PFSK-1 (cell line): ENCODE measurements at regions not wholly inside any gene's neighbourhood (a gene's known extent, or its start where the extent isn't known, plus 50 kb on each side); places are given as distances from the start of the nearest gene placed in this dataset.

Experiments used
- FOXP2 ChIP-seq: optimal IDR thresholded peaks from 2 replicates; pipeline ENCODE3; 2011; ENCODE audit warnings: borderline replicate concordance, control low read depth, inconsistent platforms; ENCODE audit not compliant: insufficient read depth; ENCODE audit errors: extremely low read length, extremely low read depth
- POLR2AphosphoS5 ChIP-seq: IDR thresholded peaks from 2 replicates; pipeline ENCODE4 v1.6.1; 2012; ENCODE audit warnings: low read depth, mild to moderate bottlenecking, control low read depth, low read length, moderate library complexity
- REST ChIP-seq, 2 experiments: IDR thresholded peaks; 2 replicates each; pipeline versions ENCODE4 v1.6.1 to v1.8.0; 2011 to 2012; ENCODE audit warnings: low read depth in 2 of 2, low read length in 2 of 2, control low read depth in 1 of 2, inconsistent platforms in 1 of 2, mild to moderate bottlenecking in 1 of 2, moderate library complexity in 1 of 2; ENCODE audit not compliant: insufficient read depth in 1 of 2
- SIN3A ChIP-seq: IDR thresholded peaks from 2 replicates; pipeline ENCODE4 v1.6.1; 2012; ENCODE audit warnings: mild to moderate bottlenecking, low read length, moderate library complexity, borderline replicate concordance; ENCODE audit not compliant: insufficient read depth
- TAF1 ChIP-seq: IDR thresholded peaks from 2 replicates; pipeline ENCODE4 v1.6.1; 2012; ENCODE audit warnings: low read length, control low read depth, borderline replicate concordance; ENCODE audit not compliant: insufficient read depth

GRCh38 chr12:105858981-105859710, 279.6 kb downstream of the NUAK1 start:
- no peak for TF ChIP-seq SIN3A
- no peak for TF ChIP-seq FOXP2
- TF ChIP-seq POLR2AphosphoS5, result no peak
- TF ChIP-seq REST (IDR thresholded peaks at IDR 0.05; ENCODE audit: insufficient read depth in 1 of 2, low read depth in 2 of 2, low read length in 2 of 2), result no peak
- no peak for TF ChIP-seq TAF1

GRCh38 chr12:105860561-105861207, 278.1 kb downstream of the NUAK1 start:
- TF ChIP-seq REST (IDR thresholded peaks at IDR 0.05; ENCODE audit: insufficient read depth in 1 of 2, low read depth in 2 of 2, low read length in 2 of 2) (no peak), SIN3A (no peak), POLR2AphosphoS5 (no peak), TAF1 (no peak), FOXP2 (no peak)

GRCh38 chr12:105861227-105861626, 277.5 kb downstream of the NUAK1 start:
- no peak for TF ChIP-seq POLR2AphosphoS5
- TF ChIP-seq SIN3A, result no peak
- no peak for TF ChIP-seq REST (IDR thresholded peaks at IDR 0.05; ENCODE audit: insufficient read depth in 1 of 2, low read depth in 2 of 2, low read length in 2 of 2)
- TF ChIP-seq TAF1, result no peak
- no peak for TF ChIP-seq FOXP2

- no peak for TF ChIP-seq TAF1
- TF ChIP-seq POLR2AphosphoS5, result no peak
Observed at GRCh38 chr12:105862163-105862821, 276.5 kb downstream of the NUAK1 start.

- TF ChIP-seq TAF1 (no peak), SIN3A (no peak), REST (IDR thresholded peaks at IDR 0.05; ENCODE audit: insufficient read depth in 1 of 2, low read depth in 2 of 2, low read length in 2 of 2) (no peak), FOXP2 (no peak), POLR2AphosphoS5 (no peak)
Observed at GRCh38 chr12:105864316-105864715, 274.4 kb downstream of the NUAK1 start.
